NCI-H748 (cell line): ENCODE measurements at regions not wholly inside any gene's neighbourhood (a gene's known extent, or its start where the extent isn't known, plus 50 kb on each side); places are given as distances from the start of the nearest gene placed in this dataset.

Source experiments
- DNase-seq: peaks from one replicate; lab custom pipeline; 2025; ENCODE audit not compliant: unreplicated experiment; lab: John Stamatoyannopoulos, UW

DNA sequence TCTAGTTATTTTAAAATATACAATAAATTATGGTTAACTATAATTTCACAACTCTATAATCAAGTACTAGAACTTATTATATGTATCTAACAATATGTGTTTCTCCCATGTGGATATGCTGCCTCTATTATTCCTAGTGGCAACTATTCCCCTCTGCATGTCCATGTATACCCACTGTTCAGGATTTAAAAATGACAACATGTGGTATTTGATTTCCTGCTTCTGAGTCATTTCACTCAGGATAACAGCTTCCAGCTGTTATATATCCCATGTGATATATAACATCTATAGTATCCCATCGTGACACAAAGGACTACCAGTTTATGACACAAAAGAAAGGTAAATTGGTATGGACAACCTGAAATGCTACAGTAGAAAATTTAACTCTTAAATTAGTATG lies 167.4 kb upstream of the TACR3 start:
- DNase-seq, result no peak

DNA sequence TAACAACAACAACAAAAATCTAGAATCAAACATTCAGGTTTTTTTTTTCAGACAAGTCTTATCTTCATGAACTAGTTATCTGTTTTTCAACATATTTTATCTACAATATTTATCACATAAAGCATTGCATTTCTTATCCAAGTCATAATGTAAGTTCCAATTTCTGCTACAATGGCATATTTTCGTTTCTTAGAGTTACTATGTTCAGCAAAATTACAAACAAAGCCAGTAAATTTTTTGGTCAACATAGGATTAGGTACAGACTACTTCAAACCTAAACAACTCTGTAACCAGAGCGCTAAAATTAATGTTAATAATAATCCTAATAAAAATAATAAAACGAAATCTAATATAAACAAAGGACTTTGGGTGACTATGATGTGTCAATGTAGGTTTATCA lies 165.4 kb upstream of the TACR3 start:
- no peak for DNase-seq

DNA sequence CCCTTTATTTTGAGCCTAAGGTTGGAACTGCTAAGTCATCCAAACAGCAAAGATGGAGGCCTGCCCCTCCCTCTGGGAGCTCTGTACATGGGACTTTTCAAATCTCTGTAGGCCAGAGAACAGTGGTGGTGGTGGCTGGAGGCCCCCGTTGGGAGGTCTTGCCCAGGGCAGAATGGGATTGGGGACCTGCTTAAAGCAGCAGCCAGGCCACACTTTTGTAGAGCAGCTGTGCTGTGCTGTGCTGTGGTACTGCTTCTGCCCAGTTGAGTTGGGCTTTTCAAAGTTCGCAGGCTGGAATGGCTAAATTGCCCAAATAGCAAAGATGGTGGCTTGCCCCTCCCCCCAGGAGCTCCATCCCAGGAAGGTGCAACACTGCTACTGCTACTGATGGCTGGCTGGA lies 147.5 kb upstream of the TACR3 start:
- no peak for DNase-seq

DNA sequence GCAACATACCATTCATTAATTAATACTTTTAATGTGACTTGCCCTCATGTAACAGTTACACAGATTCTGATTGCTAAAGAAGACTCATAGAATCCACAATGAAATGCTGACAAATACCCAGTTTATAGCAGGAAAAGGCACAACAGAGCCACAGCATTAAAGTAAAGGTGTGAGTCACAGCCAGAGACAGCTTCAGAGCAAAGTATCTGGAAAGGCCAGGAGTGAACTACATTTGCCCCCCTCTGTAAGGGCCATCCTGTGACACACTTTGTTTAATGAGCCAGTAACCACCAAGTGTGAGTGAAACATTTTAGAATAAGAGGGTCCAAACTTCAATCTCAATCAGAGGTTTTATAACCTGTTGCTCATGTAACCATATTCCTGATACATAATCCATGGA lies 133.8 kb upstream of the TACR3 start:
- DNase-seq, result no peak

DNA sequence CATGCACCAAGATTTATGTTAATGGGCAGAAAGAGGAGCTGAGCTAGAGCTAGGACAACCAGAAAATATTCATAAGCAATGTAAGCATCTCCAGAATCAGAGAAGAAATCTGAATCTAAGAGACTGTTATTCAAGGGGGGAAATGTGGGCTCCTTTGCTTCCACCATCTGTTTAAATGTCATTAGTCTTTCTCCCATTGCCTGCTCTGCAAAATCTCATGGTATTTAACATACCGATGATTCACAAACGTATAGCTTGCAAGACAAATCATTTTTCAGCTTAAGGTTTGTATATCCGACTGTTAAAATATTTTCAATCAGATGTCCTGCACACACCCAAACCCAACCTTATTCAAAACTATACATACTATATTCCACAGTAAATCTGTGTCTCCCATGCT lies 133.4 kb upstream of the TACR3 start:
- no peak for DNase-seq

DNA sequence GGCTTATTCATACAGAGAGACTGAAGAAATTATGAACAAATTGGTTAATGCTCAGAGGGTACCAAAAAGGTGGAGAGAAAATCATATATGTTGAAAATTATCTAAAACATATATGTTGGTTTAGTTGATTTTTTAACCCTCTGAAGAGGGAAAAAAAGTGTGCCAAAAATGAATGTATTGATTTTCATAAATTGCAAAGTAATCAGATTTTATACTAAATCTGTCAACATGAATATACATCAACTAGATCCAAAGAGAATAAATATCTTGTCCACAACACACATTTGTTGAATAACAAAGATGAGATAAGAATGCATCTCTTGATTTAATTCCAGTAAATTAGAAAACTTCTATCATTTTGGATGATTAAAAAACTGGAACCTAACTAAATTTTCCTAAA lies 125.3 kb upstream of the TACR3 start:
- no peak for DNase-seq

DNA sequence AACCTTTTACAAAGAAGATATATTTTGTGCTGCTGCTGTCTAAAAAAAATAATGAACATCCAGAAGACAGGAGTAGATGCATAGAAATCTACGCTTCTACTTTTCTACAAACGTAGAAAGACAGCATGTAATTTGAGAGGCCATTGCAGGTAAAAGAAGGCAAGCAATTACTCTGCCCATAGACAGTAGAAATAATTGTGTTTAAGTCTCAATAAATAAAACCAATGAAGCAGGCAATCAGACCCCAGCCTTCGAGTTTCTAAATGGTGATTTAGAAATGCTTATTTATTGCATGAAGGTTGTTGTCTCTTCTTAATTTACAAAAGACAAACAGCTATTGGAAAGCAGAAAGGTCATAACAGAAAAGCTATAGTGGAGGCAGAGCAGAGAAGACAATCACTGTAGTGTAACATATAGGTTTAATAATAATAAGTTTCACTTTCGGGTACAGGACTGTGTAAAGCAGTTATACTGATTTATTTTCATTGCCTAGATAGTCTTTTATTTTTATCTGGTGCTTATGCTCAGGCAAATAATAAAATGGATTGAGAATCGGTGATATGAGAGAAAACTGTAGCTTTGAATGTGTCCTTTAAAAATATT lies 123.0 kb upstream of the TACR3 start:
- no peak for DNase-seq

DNA sequence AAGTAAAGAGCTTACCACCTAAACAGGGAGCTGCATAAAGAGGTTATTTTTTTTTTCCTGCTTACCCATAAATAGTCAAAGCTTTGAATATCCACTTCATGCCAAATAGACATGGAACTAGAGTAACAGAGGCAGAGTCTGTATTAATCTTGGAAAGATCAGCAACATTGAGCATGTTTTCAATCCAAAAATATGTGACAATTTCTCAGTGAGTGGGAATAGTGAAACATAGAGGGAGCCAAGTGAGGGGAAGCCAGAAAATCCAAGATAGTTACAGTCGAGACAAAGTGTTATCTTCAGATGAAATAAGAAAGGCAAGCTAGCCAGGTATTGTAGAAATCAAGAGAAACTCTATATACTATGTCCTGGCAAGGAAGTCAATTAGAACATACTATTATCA lies 122.3 kb upstream of the TACR3 start:
- no peak for DNase-seq

DNA sequence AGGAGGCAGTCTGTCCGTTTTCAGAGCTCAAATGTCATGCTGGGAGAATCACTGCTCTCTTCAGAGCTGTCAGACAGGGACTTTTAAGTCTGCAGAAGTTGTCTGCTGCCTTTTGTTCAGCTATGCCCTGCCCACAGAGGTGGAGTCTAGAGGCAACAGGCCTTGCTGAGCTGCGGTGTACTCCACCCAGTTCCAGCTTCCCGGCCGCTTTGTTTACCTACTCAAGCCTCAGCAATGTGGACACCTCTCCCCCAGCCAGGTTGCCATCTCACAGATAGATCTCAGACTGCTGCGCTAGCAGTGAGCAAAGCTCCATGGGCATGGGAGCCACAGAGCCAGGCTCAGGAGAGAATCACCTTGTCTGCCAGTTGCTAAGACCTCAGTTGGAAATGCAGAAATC lies 90.5 kb upstream of the TACR3 start:
- peak; percentile 4 for DNase-seq

DNA sequence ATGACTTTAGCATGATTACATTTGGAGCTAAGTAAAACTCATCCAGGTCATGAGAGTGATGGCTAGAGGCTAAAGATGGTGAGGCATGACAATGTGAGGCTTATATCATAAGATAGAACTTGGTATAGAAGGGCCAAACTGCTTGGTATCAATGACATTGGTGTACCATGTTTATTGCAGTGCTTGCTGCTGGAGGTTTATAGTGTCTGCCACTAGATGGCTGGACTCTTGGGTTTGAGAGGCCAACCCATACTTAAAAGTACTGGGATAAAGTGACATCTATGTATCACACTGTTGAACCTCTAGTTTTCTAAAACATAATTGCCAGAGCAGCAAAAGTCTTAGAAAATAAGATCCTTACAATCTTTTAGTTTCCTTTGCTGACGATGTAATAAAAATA lies 83.0 kb upstream of the TACR3 start:
- no peak for DNase-seq

DNA sequence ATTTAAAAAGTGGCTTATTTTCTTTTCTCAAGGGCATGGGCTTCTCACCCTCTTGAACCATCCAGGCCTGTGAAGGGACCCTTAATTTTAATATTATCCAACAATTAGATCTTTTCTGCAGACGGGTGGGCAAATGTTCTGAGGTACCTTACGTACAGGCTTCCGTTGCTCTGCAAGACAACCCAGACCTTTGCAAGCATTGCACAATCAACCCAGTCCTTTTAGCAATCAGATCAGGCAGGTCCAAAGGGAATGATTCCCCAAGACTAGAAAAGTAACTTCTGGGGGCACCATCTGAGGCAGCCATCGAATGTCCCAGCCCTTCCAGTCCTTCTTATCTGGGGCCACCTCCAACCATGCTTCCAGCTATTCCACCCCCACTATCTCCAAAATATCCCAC lies 67.3 kb upstream of the TACR3 start:
- no peak for DNase-seq

DNA sequence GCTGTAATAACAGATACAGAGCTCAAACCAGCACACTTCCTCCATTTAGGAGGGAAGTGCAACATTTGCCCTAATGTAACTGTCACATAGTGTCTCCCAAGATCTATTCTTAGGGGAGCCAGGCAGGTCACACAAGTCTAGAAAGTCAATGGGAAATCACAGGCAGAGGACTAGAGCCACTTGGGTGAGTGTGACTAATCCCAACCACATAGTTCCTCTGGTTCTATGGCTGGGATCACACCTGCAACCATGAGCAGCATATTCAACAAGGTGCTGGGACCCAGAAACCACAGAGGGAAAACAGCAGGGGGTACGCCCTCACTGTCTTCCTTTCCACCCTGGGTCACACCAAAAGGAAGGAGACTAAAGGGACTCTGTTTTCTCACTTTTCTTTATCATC lies 66.8 kb upstream of the TACR3 start:
- DNase-seq, result no peak

DNA sequence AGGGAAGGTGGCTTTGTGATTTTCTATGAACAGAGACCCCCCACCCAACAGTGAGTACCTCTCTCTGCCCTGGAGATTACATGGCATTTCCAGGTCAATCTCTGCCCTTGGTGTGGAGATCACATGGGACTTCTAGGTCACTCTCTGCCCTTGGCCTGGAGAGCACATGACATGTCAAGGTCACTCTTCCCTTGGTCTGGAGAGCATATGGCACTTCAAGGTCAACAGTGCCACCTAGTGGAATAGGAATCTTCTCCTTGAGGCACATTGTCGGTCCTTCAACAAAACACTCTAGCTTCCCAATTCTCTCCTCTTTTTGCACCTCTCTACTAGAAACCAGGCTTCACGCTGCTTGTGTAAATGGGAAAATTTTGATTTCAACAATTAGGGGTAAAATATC lies 66.2 kb upstream of the TACR3 start:
- peak; percentile 71 for DNase-seq

DNA sequence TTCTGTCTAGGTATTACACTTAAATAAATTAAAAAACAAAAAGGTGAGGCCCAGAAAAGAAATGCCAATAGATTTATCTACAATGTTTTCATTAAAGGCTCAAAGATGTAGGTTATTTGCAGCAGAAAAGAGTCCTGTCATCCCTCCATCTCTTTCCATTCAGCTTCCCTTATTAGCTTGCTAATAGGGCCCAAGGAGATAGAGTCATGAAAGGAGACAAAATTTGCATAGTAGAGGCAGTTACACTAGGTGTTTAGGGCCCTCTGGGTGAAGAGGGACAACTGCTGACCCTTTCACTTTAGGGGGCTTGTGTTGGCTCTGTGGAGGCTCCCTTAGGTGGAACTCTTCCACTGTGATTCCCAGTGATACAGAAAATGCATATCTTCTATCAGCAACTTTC lies 58.4 kb upstream of the TACR3 start:
- no peak for DNase-seq

DNA sequence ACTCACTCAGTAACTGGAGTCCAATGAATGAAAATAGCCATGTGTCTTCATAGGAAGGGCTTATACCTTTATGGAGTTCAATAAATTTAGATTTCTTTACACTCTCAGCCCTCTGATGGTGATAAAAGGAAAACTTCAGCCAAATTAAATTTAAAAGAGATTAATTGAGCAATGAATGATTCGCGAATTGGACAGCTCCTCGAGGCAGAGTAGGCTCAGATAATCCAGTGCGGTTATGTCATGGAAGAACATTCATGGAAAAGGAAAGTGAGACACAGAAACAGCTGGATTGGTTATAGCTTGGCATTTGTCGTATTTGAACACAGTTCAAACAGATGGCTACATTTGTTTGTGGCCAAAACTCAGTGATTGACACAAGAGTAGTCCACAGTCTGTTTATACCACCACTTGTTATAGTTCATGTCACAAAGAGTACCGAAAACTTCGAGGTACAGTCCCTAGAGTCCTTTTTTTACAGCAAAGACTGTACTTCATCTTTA lies 54.6 kb upstream of the TACR3 start:
- DNase-seq, result no peak

DNA sequence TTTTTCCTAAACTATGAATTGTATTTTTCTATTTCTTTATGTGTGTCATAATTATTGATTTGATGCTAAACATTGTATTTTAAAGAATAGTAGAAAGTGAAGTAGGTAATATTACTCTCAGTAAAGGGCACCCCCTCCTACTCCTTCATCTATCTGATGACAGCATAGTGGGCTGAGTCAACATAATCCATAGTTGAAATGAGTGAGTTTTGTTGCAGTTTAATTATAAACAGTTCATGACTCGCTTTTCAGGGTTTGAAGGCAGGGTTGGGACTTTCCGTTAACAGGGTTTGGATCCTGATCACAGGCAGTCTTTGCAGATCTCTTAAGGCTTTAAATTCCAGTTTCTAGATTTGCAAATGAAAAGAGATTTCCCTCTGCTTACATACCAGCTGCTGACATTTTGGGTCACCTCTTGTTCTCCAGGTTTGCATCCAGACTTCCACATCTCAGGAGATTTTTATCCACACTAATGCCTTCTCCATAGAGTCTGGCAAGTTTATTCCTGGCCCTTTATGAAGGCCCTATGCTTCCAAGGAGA lies 54.0 kb upstream of the TACR3 start:
- no peak for DNase-seq
